GM23248 (cell line): ENCODE measurements at regions not wholly inside any gene's neighbourhood (a gene's known extent, or its start where the extent isn't known, plus 50 kb on each side); places are given as distances from the start of the nearest gene placed in this dataset.

Experiments
- EZH2 ChIP-seq: fragments of 200-600 bp; sonication (generic); IDR thresholded peaks from 2 replicates; pipeline ENCODE4 v1.6.1; 2018; ENCODE audit warnings: antibody characterized with exemption, mild to moderate bottlenecking; ENCODE audit not compliant: insufficient read depth, poor library complexity, severe bottlenecking
- EZH2phosphoT487 ChIP-seq: fragments of 200-600 bp; sonication (generic); IDR thresholded peaks from 2 replicates; pipeline ENCODE4 v1.6.1; 2018; ENCODE audit warnings: antibody characterized with exemption, moderate library complexity, mild to moderate bottlenecking, low read depth; ENCODE audit not compliant: insufficient read depth

DNA sequence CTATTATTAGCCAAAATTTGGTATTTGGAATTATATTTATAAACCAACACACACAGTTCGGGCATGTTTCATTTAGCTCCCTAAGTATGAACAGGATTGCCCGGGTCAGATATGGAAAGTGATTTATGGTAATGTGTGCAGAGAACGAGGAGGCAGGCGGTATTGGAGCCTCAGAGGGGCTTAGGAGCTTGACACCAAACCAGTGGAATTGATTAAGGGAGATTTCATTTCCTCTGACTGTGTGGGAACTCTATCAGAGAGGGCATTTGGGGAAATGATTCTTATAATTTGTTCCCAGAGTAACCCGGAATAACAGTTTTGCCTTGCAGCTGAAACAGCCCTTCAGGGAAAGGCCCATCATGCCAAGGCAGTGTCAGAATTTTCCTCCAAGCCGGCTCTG lies 115.1 kb upstream of the SPTLC3 start:
- no peak for TF ChIP-seq EZH2
- TF ChIP-seq EZH2phosphoT487 = no peak
